ENCODE measurements at regions not wholly inside any gene's neighbourhood (a gene's known extent, or its start where the extent isn't known, plus 50 kb on each side); places are given as distances from the start of the nearest gene placed in this dataset.

- DNase-seq (ENCODE audit: low read depth, low spot score), result no peak
Observed at GRCh38 chr16:6674071-6674470, 658.6 kb upstream of the RBFOX1 start.

- no peak for DNase-seq (ENCODE audit: low read depth, low spot score)
Observed at GRCh38 chr16:6672507-6672906, 660.1 kb upstream of the RBFOX1 start.

DNA sequence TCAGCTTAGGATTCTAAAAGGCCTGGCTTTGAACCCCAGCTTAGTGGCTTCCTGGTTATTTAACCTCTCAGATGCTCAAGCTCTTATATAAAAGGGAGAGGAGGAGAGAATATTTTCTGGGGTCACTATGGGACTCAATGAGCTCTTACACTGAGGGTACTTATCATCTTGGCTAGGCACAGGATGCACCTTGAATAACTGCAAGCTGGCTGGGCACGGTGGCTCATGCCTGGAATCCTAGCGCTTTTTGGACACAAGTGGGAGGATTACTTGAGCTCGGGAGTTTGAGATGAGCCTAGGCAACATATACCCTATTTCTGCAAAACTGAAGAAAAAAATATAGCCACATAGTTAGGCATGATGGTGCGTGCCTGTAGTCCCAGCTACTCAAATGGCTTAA, 665.3 kb upstream of the RBFOX1 start:
- DNase-seq (ENCODE audit: low read depth, low spot score), result no peak

GRCh38 chr16:6665126-6665525, 667.5 kb upstream of the RBFOX1 start:
- no peak for DNase-seq (ENCODE audit: low read depth, low spot score)

- no peak for DNase-seq (ENCODE audit: low read depth, low spot score)
Observed at GRCh38 chr16:6663668-6664067, 669.0 kb upstream of the RBFOX1 start.

DNA sequence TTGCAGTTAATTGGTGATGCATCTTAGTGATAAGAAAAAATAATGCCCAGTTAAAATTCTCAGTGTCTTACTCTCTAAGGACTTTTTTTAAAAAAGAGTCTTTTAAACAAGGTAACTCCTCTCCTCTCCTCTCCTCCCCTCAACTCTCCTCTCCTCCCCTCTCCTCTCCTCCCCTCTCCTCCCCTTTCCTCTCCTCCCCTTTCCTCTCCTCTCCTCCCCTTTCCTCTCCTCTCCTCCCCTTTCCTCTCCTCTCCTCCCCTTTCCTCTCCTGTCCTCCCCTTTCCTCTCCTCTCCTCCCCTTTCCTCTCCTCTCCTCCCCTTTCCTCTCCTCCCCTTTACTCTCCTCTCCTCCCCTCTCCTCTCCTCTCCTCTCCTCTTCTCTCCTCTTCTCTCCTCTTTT, 675.9 kb upstream of the RBFOX1 start:
- DNase-seq (ENCODE audit: low read depth, low spot score), result no peak

- no peak for DNase-seq (ENCODE audit: low read depth, low spot score)
Observed at GRCh38 chr16:6646891-6647290, 685.8 kb upstream of the RBFOX1 start.

DNA sequence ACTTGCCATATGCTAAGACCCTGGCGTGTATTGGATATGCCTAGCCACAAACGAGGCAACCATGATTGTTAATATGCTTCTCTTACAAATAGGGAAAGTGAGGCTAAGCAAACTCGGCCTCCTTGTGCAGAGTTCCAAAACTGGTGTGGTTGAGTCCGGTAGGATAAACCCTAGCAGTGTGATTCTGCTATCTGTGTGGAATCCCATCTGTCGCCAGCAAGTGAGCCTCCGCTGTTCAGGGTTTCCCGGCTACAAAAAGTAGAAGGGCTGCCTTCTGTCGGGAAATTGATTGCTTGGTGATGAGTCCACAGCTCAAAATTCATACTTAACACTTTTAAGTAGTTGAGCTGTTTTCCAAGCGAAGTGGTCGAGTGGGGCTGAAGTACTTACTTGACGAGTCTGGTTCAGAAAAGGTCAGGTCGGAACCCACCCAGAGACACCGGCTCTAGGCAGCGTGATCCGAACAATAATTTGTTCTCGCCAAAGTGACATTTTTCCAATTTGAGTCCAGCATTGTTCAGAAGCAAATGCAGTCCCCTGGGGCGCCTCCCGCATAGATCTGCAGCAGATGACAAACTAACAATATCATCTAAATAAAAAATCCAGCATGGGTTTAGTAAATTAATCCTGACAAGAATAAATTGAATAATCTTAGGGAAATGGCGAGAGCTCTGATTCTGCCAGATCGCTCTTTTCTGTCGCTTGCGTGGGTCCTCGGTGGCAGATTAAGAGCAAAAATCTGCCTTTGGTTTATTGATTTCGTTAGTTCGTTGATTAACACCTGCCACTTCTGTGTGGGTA, 686.7 kb upstream of the RBFOX1 start:
- no peak for DNase-seq (ENCODE audit: low read depth, low spot score)

GRCh38 chr16:6644916-6645315, 687.7 kb upstream of the RBFOX1 start:
- DNase-seq (ENCODE audit: low read depth, low spot score), result no peak

DNA sequence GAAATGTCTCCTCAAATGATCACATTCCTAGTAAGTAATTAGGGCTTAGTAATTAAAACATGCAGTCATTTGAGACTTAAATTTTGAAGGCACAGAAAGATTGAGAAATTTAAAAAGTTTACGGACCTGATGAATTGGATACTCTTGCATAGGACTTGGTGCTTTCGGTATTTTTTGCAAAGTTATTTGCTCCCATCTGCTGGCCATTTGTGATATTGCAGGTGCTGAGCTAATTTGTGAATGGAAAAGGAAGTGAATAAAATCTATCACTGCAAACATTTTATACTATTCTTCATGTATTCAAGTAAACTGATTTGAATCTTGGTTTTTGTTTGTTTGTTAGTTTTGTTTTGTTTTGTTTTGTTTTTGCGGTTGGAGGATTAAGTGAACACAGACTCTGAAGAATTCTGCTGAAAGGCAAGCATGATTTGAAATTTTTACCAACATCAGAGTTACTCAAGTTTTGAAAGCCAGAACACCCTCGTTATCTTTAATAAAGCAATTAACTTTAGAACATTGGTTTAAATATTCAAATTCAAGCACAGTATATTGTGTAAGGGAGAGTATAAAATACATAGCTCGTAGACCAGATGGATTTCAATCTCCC, 689.5 kb upstream of the RBFOX1 start:
- no peak for DNase-seq (ENCODE audit: low read depth, low spot score)

DNA sequence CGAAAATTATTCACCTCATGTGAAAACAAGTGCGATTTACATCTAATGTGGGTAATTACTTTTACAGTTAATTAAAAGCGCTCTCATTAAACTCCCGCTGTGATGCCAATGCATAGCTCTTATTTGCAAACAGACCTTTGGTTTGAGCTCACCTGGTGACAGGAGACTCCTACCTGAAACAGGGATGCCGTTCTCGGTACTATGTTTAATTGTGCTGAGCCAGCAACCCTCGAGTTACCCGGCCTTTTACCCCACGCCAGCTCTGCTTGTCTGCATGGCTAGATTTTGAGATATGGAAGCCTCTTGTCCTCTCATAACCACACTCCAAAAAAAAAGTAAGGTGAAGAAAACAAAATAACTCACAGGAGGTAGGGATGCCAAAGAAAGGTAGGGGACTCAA, 690.4 kb upstream of the RBFOX1 start:
- no peak for DNase-seq (ENCODE audit: low read depth, low spot score)

DNA sequence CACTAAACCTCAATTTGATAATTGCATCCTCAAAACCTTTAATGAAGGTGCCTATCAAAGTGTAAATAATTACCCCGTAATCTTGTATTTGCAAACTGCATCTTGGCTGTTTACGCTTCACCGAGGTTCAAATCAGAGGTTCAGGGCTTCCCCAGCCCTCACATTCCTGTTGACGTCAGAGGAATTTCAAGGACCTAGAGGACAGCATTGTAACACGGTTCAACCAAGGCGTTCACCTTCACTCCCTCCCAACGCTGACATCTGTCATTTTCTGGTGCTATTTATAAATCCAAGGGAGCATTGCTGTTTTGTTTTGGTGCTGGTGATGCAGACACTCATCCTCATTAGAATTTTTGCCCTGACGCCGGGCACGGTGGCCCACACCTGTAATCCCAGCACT, 691.6 kb upstream of the RBFOX1 start:
- DNase-seq (ENCODE audit: low read depth, low spot score), result no peak

DNA sequence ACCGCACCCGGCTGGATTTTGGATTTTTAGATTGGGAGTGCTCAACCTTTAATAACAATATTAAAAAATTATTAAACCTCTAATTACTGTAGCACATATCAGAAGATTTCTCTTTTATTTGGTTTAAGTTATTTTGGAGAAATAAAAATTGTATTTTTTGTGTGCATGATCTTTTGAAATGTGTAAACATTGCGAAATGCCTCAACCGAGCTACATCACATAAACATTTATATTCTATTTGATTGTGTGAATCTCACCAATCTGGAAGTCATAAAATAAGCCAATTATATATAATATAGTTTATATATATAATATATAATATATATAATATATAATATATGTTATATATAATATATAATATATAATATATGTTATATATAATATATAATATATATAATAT, 696.2 kb upstream of the RBFOX1 start:
- DNase-seq (ENCODE audit: low read depth, low spot score), result no peak

GRCh38 chr16:6634151-6634550, 698.5 kb upstream of the RBFOX1 start:
- no peak for DNase-seq (ENCODE audit: low read depth, low spot score)

DNA sequence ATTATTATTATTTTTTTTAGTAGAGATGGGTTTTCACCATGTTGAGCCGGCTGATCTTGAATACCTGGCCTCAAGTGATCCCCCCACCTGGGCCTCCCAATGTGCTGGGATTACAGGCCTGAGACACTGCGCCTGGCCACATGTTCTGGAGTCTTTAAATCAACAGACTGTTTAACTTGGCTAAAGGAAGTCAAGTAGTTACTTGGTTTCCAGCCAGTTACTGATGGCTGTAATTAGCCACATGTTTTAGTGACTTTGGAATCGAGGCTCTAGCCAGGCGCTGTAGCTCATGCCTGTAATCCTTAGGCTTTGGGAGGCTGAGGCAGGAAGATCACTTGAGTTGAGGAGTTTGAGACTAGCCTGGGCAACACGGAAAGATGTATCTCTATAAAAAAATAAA, 699.2 kb upstream of the RBFOX1 start:
- no peak for DNase-seq (ENCODE audit: low read depth, low spot score)

DNA sequence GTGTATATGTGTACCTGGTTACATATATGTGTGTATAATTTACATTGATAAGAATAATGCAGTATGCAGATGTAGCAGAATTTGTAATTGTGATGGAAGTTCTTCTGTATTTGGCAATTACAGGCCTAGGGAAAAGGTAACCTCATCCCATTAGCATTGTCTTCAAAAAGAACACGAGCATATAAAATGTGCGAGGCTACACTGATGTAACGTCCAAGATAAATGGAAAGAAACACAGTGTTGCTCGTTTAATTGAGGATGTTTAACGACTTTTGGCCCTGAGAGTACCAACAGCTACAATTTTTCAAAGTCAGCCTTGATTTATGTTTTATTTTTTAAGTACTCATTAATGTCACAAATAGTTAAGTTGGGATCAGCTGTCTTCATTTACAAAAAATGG, 703.5 kb upstream of the RBFOX1 start:
- DNase-seq (ENCODE audit: low read depth, low spot score), result no peak

- DNase-seq (ENCODE audit: low read depth, low spot score), result no peak
Observed at GRCh38 chr16:6625606-6626005, 707.0 kb upstream of the RBFOX1 start.

GRCh38 chr16:6618874-6619273, 713.8 kb upstream of the RBFOX1 start:
- no peak for DNase-seq (ENCODE audit: low read depth, low spot score)

- no peak for DNase-seq (ENCODE audit: low read depth, low spot score)
Observed at GRCh38 chr16:6616746-6617145, 715.9 kb upstream of the RBFOX1 start.

GRCh38 chr16:6615636-6616035, 717.0 kb upstream of the RBFOX1 start:
- DNase-seq (ENCODE audit: low read depth, low spot score), result no peak

GRCh38 chr16:6611535-6611934, 721.1 kb upstream of the RBFOX1 start:
- no peak for DNase-seq (ENCODE audit: low read depth, low spot score)

GRCh38 chr16:6605490-6605889, 727.2 kb upstream of the RBFOX1 start:
- no peak for DNase-seq (ENCODE audit: low read depth, low spot score)

GRCh38 chr16:6603780-6604325, 728.8 kb upstream of the RBFOX1 start:
- DNase-seq (ENCODE audit: low read depth, low spot score), result no peak

All from activated naive CD8-positive, alpha-beta T cell treated with anti-CD3 and anti-CD28 coated beads, Interleukin-2, amount 50 U/mL, for 16 hours (primary cell).